A549 (cell line): ENCODE measurements at regions not wholly inside any gene's neighbourhood (a gene's known extent, or its start where the extent isn't known, plus 50 kb on each side); places are given as distances from the start of the nearest gene placed in this dataset.

Source experiments
- MYC ChIP-seq: IDR thresholded peaks from 2 replicates; pipeline ENCODE4 v1.6.1; 2012; ENCODE audit warnings: mild to moderate bottlenecking, inconsistent platforms, low read length, improper control_type of control experiment, borderline replicate concordance
- RAD21 ChIP-seq, 2 experiments: fragments of >200 bp in 1 of 2; sonication (Bioruptor Twin) in 1 of 2; formaldehyde crosslinking in 1 of 2; IDR thresholded peaks in 1 of 2; conservative IDR thresholded peaks in 1 of 2; 2 replicates in 1 of 2; 3 replicates in 1 of 2; pipeline ENCODE4 v1.6.1; 2012 to 2018; ENCODE audit warnings: inconsistent platforms in 1 of 2
- SREBF2 ChIP-seq: fragments of 450-650 bp; IDR thresholded peaks from 2 replicates; pipeline ENCODE4 v1.6.1; 2014; ENCODE audit warnings: mild to moderate bottlenecking, moderate library complexity
- TF ChIP-seq, protein P1 (sequence below): IDR thresholded peaks from 2 replicates; pipeline ENCODE4 v1.6.1; 2012
- TF ChIP-seq, protein P2 (sequence below): fragments of >200 bp; sonication (Bioruptor Twin); formaldehyde crosslinking; IDR thresholded peaks from 3 replicates; pipeline ENCODE4 v1.5.1; 2016

DNA sequence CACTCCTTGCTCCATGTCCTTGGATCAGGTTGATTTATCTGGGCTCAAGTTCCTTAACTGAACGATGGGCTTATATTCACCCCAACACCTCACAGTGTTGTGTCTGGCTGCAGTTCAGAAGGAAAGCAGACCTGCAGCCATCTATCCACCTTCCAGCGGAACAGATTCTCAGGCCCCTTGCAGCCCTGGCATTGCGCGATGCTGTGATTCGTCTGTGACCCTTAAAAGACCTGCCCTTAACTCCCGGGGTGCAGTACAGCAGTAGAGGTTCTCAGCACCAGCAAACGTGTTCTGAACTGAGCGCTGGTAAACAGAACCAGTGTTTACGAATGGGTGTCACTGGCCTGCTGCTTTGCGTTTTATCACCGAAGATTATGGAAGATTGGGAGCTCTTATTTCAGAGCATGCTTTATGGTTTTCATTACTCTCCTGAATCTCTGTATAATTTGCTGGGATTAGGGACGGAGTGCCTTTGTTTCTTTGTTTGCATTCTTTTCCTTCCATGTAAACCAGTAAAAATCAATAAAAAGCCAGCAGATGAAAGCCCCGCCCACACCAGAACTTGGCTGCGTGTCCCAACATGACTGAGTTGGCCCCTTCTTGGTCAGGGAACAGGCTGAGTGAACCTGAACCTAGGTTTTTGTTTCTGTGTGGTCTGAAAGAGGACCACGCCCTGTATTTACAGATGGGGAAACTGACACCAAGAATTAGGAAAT is 286.7 kb upstream of the CRY1 start:
- no peak for TF ChIP-seq SREBF2
- no peak for TF ChIP-seq MYC
- TF ChIP-seq, protein P1, sequence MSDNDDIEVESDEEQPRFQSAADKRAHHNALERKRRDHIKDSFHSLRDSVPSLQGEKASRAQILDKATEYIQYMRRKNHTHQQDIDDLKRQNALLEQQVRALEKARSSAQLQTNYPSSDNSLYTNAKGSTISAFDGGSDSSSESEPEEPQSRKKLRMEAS: peak; percentile 79
- TF ChIP-seq, protein P2, sequence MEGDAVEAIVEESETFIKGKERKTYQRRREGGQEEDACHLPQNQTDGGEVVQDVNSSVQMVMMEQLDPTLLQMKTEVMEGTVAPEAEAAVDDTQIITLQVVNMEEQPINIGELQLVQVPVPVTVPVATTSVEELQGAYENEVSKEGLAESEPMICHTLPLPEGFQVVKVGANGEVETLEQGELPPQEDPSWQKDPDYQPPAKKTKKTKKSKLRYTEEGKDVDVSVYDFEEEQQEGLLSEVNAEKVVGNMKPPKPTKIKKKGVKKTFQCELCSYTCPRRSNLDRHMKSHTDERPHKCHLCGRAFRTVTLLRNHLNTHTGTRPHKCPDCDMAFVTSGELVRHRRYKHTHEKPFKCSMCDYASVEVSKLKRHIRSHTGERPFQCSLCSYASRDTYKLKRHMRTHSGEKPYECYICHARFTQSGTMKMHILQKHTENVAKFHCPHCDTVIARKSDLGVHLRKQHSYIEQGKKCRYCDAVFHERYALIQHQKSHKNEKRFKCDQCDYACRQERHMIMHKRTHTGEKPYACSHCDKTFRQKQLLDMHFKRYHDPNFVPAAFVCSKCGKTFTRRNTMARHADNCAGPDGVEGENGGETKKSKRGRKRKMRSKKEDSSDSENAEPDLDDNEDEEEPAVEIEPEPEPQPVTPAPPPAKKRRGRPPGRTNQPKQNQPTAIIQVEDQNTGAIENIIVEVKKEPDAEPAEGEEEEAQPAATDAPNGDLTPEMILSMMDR: no peak
- TF ChIP-seq RAD21 (conservative IDR thresholded peaks at IDR 0.05 in 1 of 2, IDR thresholded peaks at IDR 0.05 in 1 of 2): peak in 1 of 2 experiments; percentile 15; a peak in 2 of 5 replicates
